H1 (cell line): ENCODE measurements at regions not wholly inside any gene's neighbourhood (a gene's known extent, or its start where the extent isn't known, plus 50 kb on each side); places are given as distances from the start of the nearest gene placed in this dataset.

Source experiments
- BRCA1 ChIP-seq: IDR thresholded peaks from 2 replicates; pipeline ENCODE4 v1.6.1; 2012; ENCODE audit warnings: low read depth, low read length, improper control_type of control experiment
- CHD2 ChIP-seq: IDR thresholded peaks from 2 replicates; pipeline ENCODE4 v1.6.1; 2012; ENCODE audit warnings: low read length, improper control_type of control experiment
- GTF2F1 ChIP-seq: IDR thresholded peaks from 2 replicates; pipeline ENCODE4 v1.6.1; 2012; ENCODE audit warnings: low read depth, low read length, improper control_type of control experiment, borderline replicate concordance
- JUND ChIP-seq: IDR thresholded peaks from 2 replicates; pipeline ENCODE4 v1.6.1; 2011; ENCODE audit warnings: mild to moderate bottlenecking, improper control_type of control experiment, low read length
- POLR2A ChIP-seq, 2 experiments: IDR thresholded peaks; 1 replicate in 1 of 2; 2 replicates in 1 of 2; pipeline ENCODE4 v1.6.1; 2011; ENCODE audit warnings: low read depth in 2 of 2, low read length in 2 of 2, mild to moderate bottlenecking in 2 of 2; ENCODE audit errors: control extremely low read depth in 1 of 2
- POLR2AphosphoS5 ChIP-seq: IDR thresholded peaks from 2 replicates; pipeline ENCODE4 v1.6.1; 2011; ENCODE audit warnings: low read depth, low read length
- POU5F1 ChIP-seq: IDR thresholded peaks from 2 replicates; pipeline ENCODE4 v1.6.1; 2011; ENCODE audit warnings: low read depth, mild to moderate bottlenecking, low read length, moderate library complexity
- RBBP5 ChIP-seq: IDR thresholded peaks from 2 replicates; pipeline ENCODE4 v1.7.1; 2012; ENCODE audit warnings: low read depth, mild to moderate bottlenecking, inconsistent platforms, low read length, moderate library complexity, borderline replicate concordance
- TCF12 ChIP-seq: IDR thresholded peaks from 2 replicates; pipeline ENCODE4 v1.6.1; 2011; ENCODE audit warnings: low read depth, mild to moderate bottlenecking, low read length
- YY1 ChIP-seq: IDR thresholded peaks from 2 replicates; pipeline ENCODE4 v1.6.1; 2011; ENCODE audit warnings: low read depth, mild to moderate bottlenecking, low read length
- TF ChIP-seq, protein P1 (sequence below), 3 experiments: IDR thresholded peaks; 1 replicate in 2 of 3; 2 replicates in 1 of 3; pipeline versions ENCODE4 v1.5.1 to v1.6.1; 2011; ENCODE audit warnings: low read length in 3 of 3, mild to moderate bottlenecking in 3 of 3, inconsistent platforms in 2 of 3, low read depth in 1 of 3, moderate library complexity in 1 of 3; ENCODE audit not compliant: insufficient read depth in 1 of 3; ENCODE audit errors: control extremely low read depth in 1 of 3
- TF ChIP-seq, protein P2 (sequence below): IDR thresholded peaks from 2 replicates; pipeline ENCODE4 v1.6.1; 2012; ENCODE audit warnings: inconsistent platforms
- TF ChIP-seq, protein P3 (sequence below): IDR thresholded peaks from 2 replicates; pipeline ENCODE4 v1.6.1; 2012; ENCODE audit warnings: inconsistent platforms

DNA sequence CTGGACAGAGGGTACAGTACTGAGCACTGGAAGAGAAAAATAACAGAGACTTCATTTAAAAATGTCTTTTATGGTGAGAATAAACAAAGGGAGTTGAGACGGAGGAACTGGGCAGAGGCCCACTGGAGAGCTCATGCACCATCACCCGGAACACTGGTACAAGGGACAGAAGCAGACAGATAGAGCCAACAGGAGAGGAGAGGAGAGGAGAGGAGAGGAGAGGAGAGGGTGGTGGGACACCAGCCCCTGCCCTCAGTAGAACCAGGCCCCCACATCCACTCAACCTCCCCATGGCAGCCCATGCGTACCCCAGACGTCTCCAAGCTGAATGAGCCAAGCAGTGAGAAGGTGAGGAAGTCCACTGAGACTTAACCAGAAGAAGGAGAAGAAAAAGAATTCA lies 390.5 kb upstream of the CNR1 start:
- TF ChIP-seq, protein P1, sequence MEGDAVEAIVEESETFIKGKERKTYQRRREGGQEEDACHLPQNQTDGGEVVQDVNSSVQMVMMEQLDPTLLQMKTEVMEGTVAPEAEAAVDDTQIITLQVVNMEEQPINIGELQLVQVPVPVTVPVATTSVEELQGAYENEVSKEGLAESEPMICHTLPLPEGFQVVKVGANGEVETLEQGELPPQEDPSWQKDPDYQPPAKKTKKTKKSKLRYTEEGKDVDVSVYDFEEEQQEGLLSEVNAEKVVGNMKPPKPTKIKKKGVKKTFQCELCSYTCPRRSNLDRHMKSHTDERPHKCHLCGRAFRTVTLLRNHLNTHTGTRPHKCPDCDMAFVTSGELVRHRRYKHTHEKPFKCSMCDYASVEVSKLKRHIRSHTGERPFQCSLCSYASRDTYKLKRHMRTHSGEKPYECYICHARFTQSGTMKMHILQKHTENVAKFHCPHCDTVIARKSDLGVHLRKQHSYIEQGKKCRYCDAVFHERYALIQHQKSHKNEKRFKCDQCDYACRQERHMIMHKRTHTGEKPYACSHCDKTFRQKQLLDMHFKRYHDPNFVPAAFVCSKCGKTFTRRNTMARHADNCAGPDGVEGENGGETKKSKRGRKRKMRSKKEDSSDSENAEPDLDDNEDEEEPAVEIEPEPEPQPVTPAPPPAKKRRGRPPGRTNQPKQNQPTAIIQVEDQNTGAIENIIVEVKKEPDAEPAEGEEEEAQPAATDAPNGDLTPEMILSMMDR (IDR thresholded peaks at IDR 0.05; ENCODE audit: control extremely low read depth in 1 of 3, insufficient read depth in 1 of 3, low read depth in 1 of 3, low read length in 3 of 3): no peak
- TF ChIP-seq, protein P2, sequence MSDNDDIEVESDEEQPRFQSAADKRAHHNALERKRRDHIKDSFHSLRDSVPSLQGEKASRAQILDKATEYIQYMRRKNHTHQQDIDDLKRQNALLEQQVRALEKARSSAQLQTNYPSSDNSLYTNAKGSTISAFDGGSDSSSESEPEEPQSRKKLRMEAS: no peak
- TF ChIP-seq GTF2F1 (no peak), POLR2A (IDR thresholded peaks at IDR 0.05; ENCODE audit: control extremely low read depth in 1 of 2, low read depth in 2 of 2, low read length in 2 of 2) (no peak), RBBP5 (no peak), TCF12 (no peak), POU5F1 (no peak), YY1 (no peak), BRCA1 (no peak), POLR2AphosphoS5 (no peak), CHD2 (no peak), JUND (no peak)
- TF ChIP-seq, protein P3, sequence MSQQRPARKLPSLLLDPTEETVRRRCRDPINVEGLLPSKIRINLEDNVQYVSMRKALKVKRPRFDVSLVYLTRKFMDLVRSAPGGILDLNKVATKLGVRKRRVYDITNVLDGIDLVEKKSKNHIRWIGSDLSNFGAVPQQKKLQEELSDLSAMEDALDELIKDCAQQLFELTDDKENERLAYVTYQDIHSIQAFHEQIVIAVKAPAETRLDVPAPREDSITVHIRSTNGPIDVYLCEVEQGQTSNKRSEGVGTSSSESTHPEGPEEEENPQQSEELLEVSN: no peak
